Upper lobe of left lung (tissue), 6 donors: ENCODE measurements at regions not wholly inside any gene's neighbourhood (a gene's known extent, or its start where the extent isn't known, plus 50 kb on each side); places are given as distances from the start of the nearest gene placed in this dataset.
A peak's percentile ranks its signal among the peaks of the same experiment; 100 is the strongest.
"Not testable (repeated sequence)": the region's sequence is repeated elsewhere in the genome, so short reads cannot be mapped to it uniquely, and the experiment has no call there.

Experiments
- ATAC-seq, 2 donors: fragments of 200-7000 bp; cut with Tn5 transposase; one replicate each; pipeline ENCODE4 v1.9.1; 2022; ENCODE audit warnings: mild to moderate bottlenecking in 2 of 2, moderate library complexity in 2 of 2; ENCODE audit not compliant: low FRiP score in 2 of 2
- DNase-seq, 2 donors: peaks; one replicate each; pipeline ENCODE4 v3.0.0-alpha.2; 2019 to 2020
- H3K27ac ChIP-seq, 4 donors: fragments of 200-600 bp; sonication (generic); one replicate each; pipeline ENCODE4 v1.5.1; 2016 to 2019
- H3K27me3 ChIP-seq, 4 donors: fragments of 200-600 bp; sonication (generic); one replicate each; pipeline ENCODE4 v1.5.1; 2017 to 2019
- H3K36me3 ChIP-seq, 4 donors: fragments of 200-600 bp; sonication (generic); one replicate each; pipeline ENCODE4 v1.5.1; 2016 to 2019
- H3K4me1 ChIP-seq, 4 donors: fragments of 200-600 bp; sonication (generic); one replicate each; pipeline ENCODE4 v1.5.1; 2018 to 2019
- H3K4me3 ChIP-seq, 4 donors: fragments of 200-600 bp; sonication (generic); one replicate each; pipeline ENCODE4 v1.5.1; 2017 to 2019; ENCODE audit warnings: mild to moderate bottlenecking in 2 of 4, moderate library complexity in 1 of 4
- H3K9me3 ChIP-seq, 4 donors: fragments of 200-600 bp; sonication (generic); one replicate each; pipeline ENCODE4 v1.5.1; 2018 to 2019
- CTCF ChIP-seq, 6 experiments: fragments of 450-650 bp in 4 of 6; fragments of 200-600 bp in 2 of 6; sonication (generic) in 2 of 6; IDR thresholded peaks; one replicate each; pipeline ENCODE4 v1.5.1; 2016 to 2019; ENCODE audit warnings: antibody characterized with exemption in 6 of 6
- EP300 ChIP-seq, 4 donors: sonication (generic); formaldehyde crosslinking; IDR thresholded peaks; one replicate each; pipeline ENCODE4 v1.5.1; 2017; ENCODE audit warnings: antibody characterized with exemption in 4 of 4, control low read depth in 2 of 4
- POLR2A ChIP-seq, 4 donors: fragments of 450-650 bp; IDR thresholded peaks; one replicate each; pipeline ENCODE4 v1.5.1; 2016 to 2017; ENCODE audit warnings: antibody characterized with exemption in 4 of 4, mild to moderate bottlenecking in 2 of 4
- POLR2AphosphoS5 ChIP-seq, 2 donors: sonication (generic); formaldehyde crosslinking; IDR thresholded peaks; one replicate each; pipeline ENCODE4 v1.5.1; 2017; ENCODE audit warnings: antibody characterized with exemption in 2 of 2
- WGBS, 2 donors: methylation state at CpG; one replicate each; pipeline ENCODE4 v1.1.5; 2017 to 2018; 5-methylcytosine and 5-hydroxymethylcytosine counted together
- donor health status: DM: no; HTN: no; CAD: no; lungs with moderate emphysema.
- donor health status: DM: no; HTN: yes; CAD: no; lungs with severe emphysema.

- Histone ChIP-seq H3K9me3 (no peaks in the 10 kb centered on the region), H3K27me3 (no peaks in the 10 kb centered on the region), H3K36me3 (no peaks in the 10 kb centered on the region), H3K4me3 (no peak overlapping the region), H3K4me1 (no peaks in the 10 kb centered on the region), H3K27ac (no peak overlapping the region)
- ATAC-seq: no peak
- TF ChIP-seq POLR2AphosphoS5 (IDR thresholded peaks at IDR 0.05) (no peak), EP300 (IDR thresholded peaks at IDR 0.05) (no peak), POLR2A (IDR thresholded peaks at IDR 0.05) (no peak), CTCF (IDR thresholded peaks at IDR 0.05) (no peak)
- WGBS, 2 donors: 75 to 82% methylated on average over 4 of the region's 4 CpGs
- no peak for DNase-seq
These were observed 1155.8 kb downstream of the TUSC7 start for GRCh38 chr3:117865338-117865737.

GRCh38 chr3:117868766-117869165, 1159.2 kb downstream of the TUSC7 start:
- TF ChIP-seq EP300 (IDR thresholded peaks at IDR 0.05) (no peak), POLR2A (IDR thresholded peaks at IDR 0.05) (no peak), CTCF (IDR thresholded peaks at IDR 0.05) (no peak), POLR2AphosphoS5 (IDR thresholded peaks at IDR 0.05) (no peak)
- Histone ChIP-seq H3K36me3 (no peaks in the 10 kb centered on the region), H3K27me3 (no peaks in the 10 kb centered on the region), H3K27ac (no peak overlapping the region), H3K9me3 (no peaks in the 10 kb centered on the region), H3K4me3 (no peak overlapping the region), H3K4me1 (no peaks in the 10 kb centered on the region)
- ATAC-seq: no peak
- DNase-seq: no peak
- 86 to 88% methylated on average over 2 of the region's 2 CpGs for WGBS, 2 donors

GRCh38 chr3:117871934-117872333, 1162.4 kb downstream of the TUSC7 start:
- H3K4me3 ChIP-seq: no peak overlapping the region
- WGBS, 2 donors: 82 to 86% methylated on average over 2 of the region's 2 CpGs

GRCh38 chr3:117872594-117873248, 1161.9 kb downstream of the IGSF11 start:
- not testable (repeated sequence) for ATAC-seq, H3K4me1 ChIP-seq, H3K27me3 ChIP-seq, H3K36me3 ChIP-seq, H3K27ac ChIP-seq, H3K9me3 ChIP-seq, H3K4me3 ChIP-seq
- DNase-seq: peak in 1 of 2 donors; percentile 9
- 87 to 89% methylated on average over 15 of the region's 15 CpGs for WGBS, 2 donors

More at GRCh38 chr3:117871934-117872333, 1162.4 kb downstream of the TUSC7 start:
- Histone ChIP-seq H3K27ac (no peak overlapping the region), H3K4me1 (no peaks in the 10 kb centered on the region), H3K9me3 (no peaks in the 10 kb centered on the region), H3K27me3 (no peaks in the 10 kb centered on the region), H3K36me3 (no peaks in the 10 kb centered on the region)
- DNase-seq (no peak), ATAC-seq (no peak)
- TF ChIP-seq EP300 (IDR thresholded peaks at IDR 0.05): no peak
- TF ChIP-seq CTCF (IDR thresholded peaks at IDR 0.05): no peak
- TF ChIP-seq POLR2AphosphoS5 (IDR thresholded peaks at IDR 0.05): no peak
- TF ChIP-seq POLR2A (IDR thresholded peaks at IDR 0.05): no peak

- 58 to 60% methylated on average over 3 of the region's 3 CpGs for WGBS, 2 donors
- ATAC-seq: peak in 1 of 2 donors; percentile 46
- no peaks in the 10 kb centered on the region for H3K27me3 ChIP-seq
- no peak for DNase-seq
- no peak for TF ChIP-seq POLR2A (IDR thresholded peaks at IDR 0.05)
- no peak for TF ChIP-seq POLR2AphosphoS5 (IDR thresholded peaks at IDR 0.05)
- no peak for TF ChIP-seq CTCF (IDR thresholded peaks at IDR 0.05)
- TF ChIP-seq EP300 (IDR thresholded peaks at IDR 0.05): no peak
- H3K36me3 ChIP-seq: no peaks in the 10 kb centered on the region
- no peaks in the 10 kb centered on the region for H3K9me3 ChIP-seq
- H3K4me1 ChIP-seq: no peaks in the 10 kb centered on the region
- H3K4me3 ChIP-seq: no peak overlapping the region
- no peak overlapping the region for H3K27ac ChIP-seq
These were observed 1161.4 kb downstream of the IGSF11 start for GRCh38 chr3:117873249-117873600.
